SK-N-SH treated with all-trans-retinoic acid at 6 μM for 48 hours (cell line): ENCODE measurements at regions not wholly inside any gene's neighbourhood (a gene's known extent, or its start where the extent isn't known, plus 50 kb on each side); places are given as distances from the start of the nearest gene placed in this dataset.

ENCODE experiments used
- ATAC-seq: fragments of 200-7000 bp; cut with Tn5 transposase; 3 replicates; pipeline ENCODE4 v1.9.1; 2020; ENCODE audit warnings: mild to moderate bottlenecking, moderate library complexity
- ARNTL ChIP-seq: fragments of 450-650 bp; formaldehyde crosslinking; IDR thresholded peaks from 2 replicates; pipeline ENCODE4 v1.5.0; 2020; ENCODE audit warnings: low read depth, mild to moderate bottlenecking, moderate library complexity, borderline replicate concordance
- BACH2 ChIP-seq: fragments of 250-450 bp; sonication (Bioruptor Pico); IDR thresholded peaks from 2 replicates; pipeline ENCODE4 v1.9.0; 2021; ENCODE audit warnings: mild to moderate bottlenecking, borderline replicate concordance
- CSDC2 ChIP-seq: fragments of 250-450 bp; sonication (Bioruptor Pico); IDR thresholded peaks from 2 replicates; pipeline ENCODE4 v1.5.0; 2020; ENCODE audit warnings: mild to moderate bottlenecking, moderate library complexity
- CSRNP3 ChIP-seq: fragments of 250-450 bp; sonication (Bioruptor Pico); IDR thresholded peaks from 2 replicates; pipeline ENCODE4 v1.5.1; 2021; ENCODE audit warnings: mild to moderate bottlenecking, moderate library complexity
- ESRRG ChIP-seq: fragments of 250-450 bp; sonication (Bioruptor Pico); IDR thresholded peaks from 2 replicates; pipeline ENCODE4 v1.6.1; 2021; ENCODE audit warnings: mild to moderate bottlenecking
- GLIS3 ChIP-seq: fragments of 250-450 bp; sonication (Bioruptor Pico); IDR thresholded peaks from 2 replicates; pipeline ENCODE4 v1.5.0; 2020; ENCODE audit warnings: mild to moderate bottlenecking, moderate library complexity
- ISL1 ChIP-seq: fragments of 250-450 bp; sonication (Bioruptor Pico); IDR thresholded peaks from 2 replicates; pipeline ENCODE4 v2.1.2; 2022; ENCODE audit warnings: mild to moderate bottlenecking, moderate library complexity
- OSR1 ChIP-seq: fragments of 250-450 bp; sonication (Bioruptor Pico); IDR thresholded peaks from 2 replicates; pipeline ENCODE4 v1.8.0; 2022; ENCODE audit warnings: moderate library complexity, mild to moderate bottlenecking, inconsistent platforms
- PATZ1 ChIP-seq: fragments of 250-450 bp; sonication (Bioruptor Pico); IDR thresholded peaks from 2 replicates; pipeline ENCODE4 v1.8.0; 2020; ENCODE audit warnings: mild to moderate bottlenecking, moderate library complexity, borderline replicate concordance
- PPARA ChIP-seq: fragments of 250-450 bp; sonication (Bioruptor Pico); IDR thresholded peaks from 2 replicates; pipeline ENCODE4 v1.5.0; 2020; ENCODE audit warnings: mild to moderate bottlenecking, borderline replicate concordance
- RARB ChIP-seq: fragments of 250-450 bp; sonication (Bioruptor Pico); IDR thresholded peaks from 2 replicates; pipeline ENCODE4 v1.8.0; 2021; ENCODE audit warnings: mild to moderate bottlenecking, moderate library complexity
- SNAI2 ChIP-seq: fragments of 250-450 bp; sonication (Bioruptor Pico); IDR thresholded peaks from 2 replicates; pipeline ENCODE4 v1.5.0; 2020; ENCODE audit warnings: mild to moderate bottlenecking, moderate library complexity
- TOX ChIP-seq: fragments of 250-450 bp; sonication (Bioruptor Pico); IDR thresholded peaks from 2 replicates; pipeline ENCODE4 v1.8.0; 2021; ENCODE audit warnings: mild to moderate bottlenecking, moderate library complexity, borderline replicate concordance
- ZC3H10 ChIP-seq: fragments of 250-450 bp; sonication (Bioruptor Pico); IDR thresholded peaks from 2 replicates; pipeline ENCODE4 v1.5.1; 2021; ENCODE audit warnings: mild to moderate bottlenecking, moderate library complexity
- ZFP3 ChIP-seq: fragments of 250-450 bp; sonication (Bioruptor Pico); IDR thresholded peaks from 2 replicates; pipeline ENCODE4 v1.5.0; 2020; ENCODE audit warnings: mild to moderate bottlenecking, moderate library complexity
- ZFP30 ChIP-seq: fragments of 450-650 bp; formaldehyde crosslinking; IDR thresholded peaks from 2 replicates; pipeline ENCODE4 v1.5.0; 2022; ENCODE audit warnings: mild to moderate bottlenecking, moderate library complexity
- ZNF565 ChIP-seq: fragments of 450-650 bp; formaldehyde crosslinking; conservative IDR thresholded peaks from 2 replicates; pipeline ENCODE4 v1.5.0; 2020; ENCODE audit warnings: low read depth, mild to moderate bottlenecking, moderate library complexity
- ZNF8 ChIP-seq: fragments of 450-650 bp; formaldehyde crosslinking; IDR thresholded peaks from 2 replicates; pipeline ENCODE4 v1.5.0; 2020; ENCODE audit warnings: mild to moderate bottlenecking, moderate library complexity
- TF ChIP-seq, protein P1 (sequence below): fragments of 250-450 bp; sonication (Bioruptor Pico); IDR thresholded peaks from 2 replicates; pipeline ENCODE4 v1.5.1; 2020; ENCODE audit warnings: low read depth, mild to moderate bottlenecking, moderate library complexity
- TF ChIP-seq, protein P2 (sequence below): fragments of 250-450 bp; sonication (Bioruptor Pico); IDR thresholded peaks from 2 replicates; pipeline ENCODE4 v1.5.0; 2020; ENCODE audit warnings: mild to moderate bottlenecking, moderate library complexity
- TF ChIP-seq, protein P3 (sequence below): fragments of 250-450 bp; sonication (Bioruptor Pico); IDR thresholded peaks from 2 replicates; pipeline ENCODE4 v1.8.0; 2021; ENCODE audit warnings: low read depth, mild to moderate bottlenecking, moderate library complexity, borderline replicate concordance

DNA sequence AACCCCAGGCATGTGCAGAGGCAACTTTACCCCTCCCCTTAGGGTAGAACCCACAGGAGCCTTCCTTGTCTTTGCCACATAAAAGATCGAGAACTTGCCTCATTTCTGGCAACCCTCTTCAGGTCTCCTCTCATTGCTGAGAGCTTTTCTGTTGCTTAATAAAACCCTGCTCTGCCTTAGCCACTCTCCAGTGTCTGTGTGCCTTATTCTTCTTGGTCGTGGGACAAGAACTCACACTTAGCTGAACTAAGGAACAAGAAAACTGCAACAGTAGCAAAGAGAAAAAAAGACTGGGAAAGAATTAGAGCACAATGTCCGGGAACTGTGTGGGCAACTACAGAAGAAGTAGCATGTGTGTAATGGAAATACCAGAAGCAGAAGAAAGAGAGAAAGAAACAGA, 56.2 kb upstream of the SMIM21 start (continued):
- TF ChIP-seq ARNTL (CRISPR knock-in tag) (no peak), CSDC2 (CRISPR knock-in tag) (no peak), ZNF565 (CRISPR knock-in tag) (no peak), ZC3H10 (CRISPR knock-in tag) (no peak), ESRRG (CRISPR knock-in tag) (no peak), PPARA (CRISPR knock-in tag) (no peak)

- no peak for ATAC-seq
- TF ChIP-seq OSR1 (CRISPR knock-in tag) (no peak), BACH2 (CRISPR knock-in tag) (no peak), CSRNP3 (CRISPR knock-in tag) (no peak), PATZ1 (CRISPR knock-in tag) (no peak), GLIS3 (CRISPR knock-in tag) (no peak), RARB (CRISPR knock-in tag) (no peak), ZFP3 (no peak), SNAI2 (CRISPR knock-in tag) (no peak), ZFP30 (CRISPR knock-in tag) (no peak), ISL1 (CRISPR knock-in tag) (no peak), ZNF8 (CRISPR knock-in tag) (no peak), ESRRG (CRISPR knock-in tag) (no peak), PPARA (CRISPR knock-in tag) (no peak), ZC3H10 (CRISPR knock-in tag) (no peak), TOX (CRISPR knock-in tag) (no peak), ZNF565 (CRISPR knock-in tag) (no peak)
- TF ChIP-seq, protein P1, sequence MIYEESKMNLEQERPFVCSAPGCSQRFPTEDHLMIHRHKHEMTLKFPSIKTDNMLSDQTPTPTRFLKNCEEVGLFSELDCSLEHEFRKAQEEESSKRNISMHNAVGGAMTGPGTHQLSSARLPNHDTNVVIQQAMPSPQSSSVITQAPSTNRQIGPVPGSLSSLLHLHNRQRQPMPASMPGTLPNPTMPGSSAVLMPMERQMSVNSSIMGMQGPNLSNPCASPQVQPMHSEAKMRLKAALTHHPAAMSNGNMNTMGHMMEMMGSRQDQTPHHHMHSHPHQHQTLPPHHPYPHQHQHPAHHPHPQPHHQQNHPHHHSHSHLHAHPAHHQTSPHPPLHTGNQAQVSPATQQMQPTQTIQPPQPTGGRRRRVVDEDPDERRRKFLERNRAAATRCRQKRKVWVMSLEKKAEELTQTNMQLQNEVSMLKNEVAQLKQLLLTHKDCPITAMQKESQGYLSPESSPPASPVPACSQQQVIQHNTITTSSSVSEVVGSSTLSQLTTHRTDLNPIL (CRISPR knock-in tag): no peak
- TF ChIP-seq, protein P2, sequence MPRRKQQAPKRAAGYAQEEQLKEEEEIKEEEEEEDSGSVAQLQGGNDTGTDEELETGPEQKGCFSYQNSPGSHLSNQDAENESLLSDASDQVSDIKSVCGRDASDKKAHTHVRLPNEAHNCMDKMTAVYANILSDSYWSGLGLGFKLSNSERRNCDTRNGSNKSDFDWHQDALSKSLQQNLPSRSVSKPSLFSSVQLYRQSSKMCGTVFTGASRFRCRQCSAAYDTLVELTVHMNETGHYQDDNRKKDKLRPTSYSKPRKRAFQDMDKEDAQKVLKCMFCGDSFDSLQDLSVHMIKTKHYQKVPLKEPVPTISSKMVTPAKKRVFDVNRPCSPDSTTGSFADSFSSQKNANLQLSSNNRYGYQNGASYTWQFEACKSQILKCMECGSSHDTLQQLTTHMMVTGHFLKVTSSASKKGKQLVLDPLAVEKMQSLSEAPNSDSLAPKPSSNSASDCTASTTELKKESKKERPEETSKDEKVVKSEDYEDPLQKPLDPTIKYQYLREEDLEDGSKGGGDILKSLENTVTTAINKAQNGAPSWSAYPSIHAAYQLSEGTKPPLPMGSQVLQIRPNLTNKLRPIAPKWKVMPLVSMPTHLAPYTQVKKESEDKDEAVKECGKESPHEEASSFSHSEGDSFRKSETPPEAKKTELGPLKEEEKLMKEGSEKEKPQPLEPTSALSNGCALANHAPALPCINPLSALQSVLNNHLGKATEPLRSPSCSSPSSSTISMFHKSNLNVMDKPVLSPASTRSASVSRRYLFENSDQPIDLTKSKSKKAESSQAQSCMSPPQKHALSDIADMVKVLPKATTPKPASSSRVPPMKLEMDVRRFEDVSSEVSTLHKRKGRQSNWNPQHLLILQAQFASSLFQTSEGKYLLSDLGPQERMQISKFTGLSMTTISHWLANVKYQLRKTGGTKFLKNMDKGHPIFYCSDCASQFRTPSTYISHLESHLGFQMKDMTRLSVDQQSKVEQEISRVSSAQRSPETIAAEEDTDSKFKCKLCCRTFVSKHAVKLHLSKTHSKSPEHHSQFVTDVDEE (CRISPR knock-in tag): no peak
- TF ChIP-seq, protein P3, sequence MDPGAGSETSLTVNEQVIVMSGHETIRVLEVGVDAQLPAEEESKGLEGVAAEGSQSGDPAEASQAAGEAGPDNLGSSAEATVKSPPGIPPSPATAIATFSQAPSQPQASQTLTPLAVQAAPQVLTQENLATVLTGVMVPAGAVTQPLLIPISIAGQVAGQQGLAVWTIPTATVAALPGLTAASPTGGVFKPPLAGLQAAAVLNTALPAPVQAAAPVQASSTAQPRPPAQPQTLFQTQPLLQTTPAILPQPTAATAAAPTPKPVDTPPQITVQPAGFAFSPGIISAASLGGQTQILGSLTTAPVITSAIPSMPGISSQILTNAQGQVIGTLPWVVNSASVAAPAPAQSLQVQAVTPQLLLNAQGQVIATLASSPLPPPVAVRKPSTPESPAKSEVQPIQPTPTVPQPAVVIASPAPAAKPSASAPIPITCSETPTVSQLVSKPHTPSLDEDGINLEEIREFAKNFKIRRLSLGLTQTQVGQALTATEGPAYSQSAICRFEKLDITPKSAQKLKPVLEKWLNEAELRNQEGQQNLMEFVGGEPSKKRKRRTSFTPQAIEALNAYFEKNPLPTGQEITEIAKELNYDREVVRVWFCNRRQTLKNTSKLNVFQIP: no peak
Measured at GRCh38 chr18:75482880-75483279, 55.4 kb upstream of the SMIM21 start.

DNA sequence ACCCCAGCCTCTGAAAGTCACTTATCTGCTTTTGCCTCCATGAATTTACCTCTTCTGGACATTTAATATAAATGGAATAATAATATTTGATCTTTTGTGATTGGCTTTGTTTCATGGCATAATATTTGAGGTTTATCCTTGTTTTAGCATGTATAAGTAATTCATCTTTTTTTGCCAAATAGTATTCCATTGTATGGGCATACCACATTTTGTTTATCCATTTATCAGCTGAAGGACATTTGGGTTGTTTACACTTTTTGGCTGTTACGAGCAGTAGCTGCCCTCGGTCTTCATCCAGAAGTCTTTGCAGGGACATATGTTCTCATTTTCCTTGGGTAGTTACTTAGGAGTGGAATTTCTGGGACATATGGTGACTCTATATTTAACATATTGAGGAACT, 53.0 kb upstream of the SMIM21 start:
- TF ChIP-seq ZNF8 (CRISPR knock-in tag) (peak; percentile 92), CSDC2 (CRISPR knock-in tag) (no peak)
- no peak for ATAC-seq
